SK-N-MC (cell line): ENCODE measurements at regions not wholly inside any gene's neighbourhood (a gene's known extent, or its start where the extent isn't known, plus 50 kb on each side); places are given as distances from the start of the nearest gene placed in this dataset.

Experiments used
- EZH2 ChIP-seq: fragments of 200-600 bp; sonication (generic); IDR thresholded peaks from one replicate; pipeline ENCODE4 v1.6.1; 2017; ENCODE audit warnings: antibody characterized with exemption
- FOXP2 ChIP-seq: optimal IDR thresholded peaks from 2 replicates; pipeline ENCODE3; 2011; ENCODE audit warnings: mild to moderate bottlenecking, moderate library complexity; ENCODE audit not compliant: insufficient read depth; ENCODE audit errors: extremely low read length, control extremely low read depth
- POLR2AphosphoS5 ChIP-seq: IDR thresholded peaks from 2 replicates; pipeline ENCODE4 v1.6.1; 2012; ENCODE audit warnings: mild to moderate bottlenecking, low read depth, low read length, borderline replicate concordance

- TF ChIP-seq POLR2AphosphoS5, result no peak
- no peak for TF ChIP-seq EZH2
- TF ChIP-seq FOXP2, result no peak
Observed at GRCh38 chr10:31158011-31158658, 126.5 kb upstream of the ZNF438 start.
